Esophagus squamous epithelium (tissue), 4 donors: ENCODE measurements at regions not wholly inside any gene's neighbourhood (a gene's known extent, or its start where the extent isn't known, plus 50 kb on each side); places are given as distances from the start of the nearest gene placed in this dataset.

Experiments
- CTCF ChIP-seq, 6 experiments: fragments of 450-650 bp in 4 of 6; fragments of 200-600 bp in 2 of 6; sonication (generic) in 2 of 6; IDR thresholded peaks; one replicate each; pipeline ENCODE4 v1.5.1; 2016 to 2019; ENCODE audit warnings: antibody characterized with exemption in 6 of 6, mild to moderate bottlenecking in 4 of 6, moderate library complexity in 4 of 6
- POLR2A ChIP-seq, 4 donors: fragments of 450-650 bp; IDR thresholded peaks; one replicate each; pipeline ENCODE4 v1.6.1; 2017; ENCODE audit warnings: antibody characterized with exemption in 4 of 4, mild to moderate bottlenecking in 4 of 4, moderate library complexity in 3 of 4

- TF ChIP-seq CTCF (IDR thresholded peaks at IDR 0.05), result no peak
- no peak for TF ChIP-seq POLR2A (IDR thresholded peaks at IDR 0.05)
Measured at GRCh38 chr15:79678032-79678701, 218.6 kb downstream of the MTHFS start.
